ENCODE measurements at regions not wholly inside any gene's neighbourhood (a gene's known extent, or its start where the extent isn't known, plus 50 kb on each side); places are given as distances from the start of the nearest gene placed in this dataset.

- no peaks in the 10 kb centered on the region for H3K36me3 ChIP-seq (ENCODE audit: control insufficient read depth, insufficient read depth, low read length)
- no peak for DNase-seq
- no peaks in the 10 kb centered on the region for H3K27me3 ChIP-seq (ENCODE audit: control insufficient read depth, insufficient read depth, low read length)
- no CpG with 5 or more reads among the region's 3 CpGs for WGBS (ENCODE audit: insufficient coverage)
- no peaks in the 10 kb centered on the region for H3K4me1 ChIP-seq (ENCODE audit: control insufficient read depth, insufficient read depth, low read length)
- no peaks in the 10 kb centered on the region for H3K9me3 ChIP-seq (replicated peaks; ENCODE audit: control insufficient read depth, low read depth, low read length)
- H3K27ac ChIP-seq (ENCODE audit: low read length): no peak overlapping the region
- H3K4me3 ChIP-seq (ENCODE audit: low read length): no peak overlapping the region
These were observed 250.3 kb upstream of the SEMA6A start for GRCh38 chr5:116824751-116825438.

- DNase-seq: no peak
- Histone ChIP-seq H3K36me3 (ENCODE audit: control insufficient read depth, insufficient read depth, low read length) (no peaks in the 10 kb centered on the region), H3K4me3 (ENCODE audit: low read length) (no peak overlapping the region), H3K4me1 (ENCODE audit: control insufficient read depth, insufficient read depth, low read length) (no peaks in the 10 kb centered on the region), H3K9me3 (replicated peaks; ENCODE audit: control insufficient read depth, low read depth, low read length) (no peaks in the 10 kb centered on the region), H3K27ac (ENCODE audit: low read length) (no peak overlapping the region), H3K27me3 (ENCODE audit: control insufficient read depth, insufficient read depth, low read length) (no peaks in the 10 kb centered on the region)
- no CpG with 5 or more reads among the region's 10 CpGs for WGBS (ENCODE audit: insufficient coverage)
These were observed 240.2 kb upstream of the SEMA6A start for GRCh38 chr5:116814626-116815385.

GRCh38 chr5:116813906-116814305, 239.3 kb upstream of the SEMA6A start:
- no peak overlapping the region for H3K27ac ChIP-seq (ENCODE audit: low read length)
- WGBS (ENCODE audit: insufficient coverage): no CpG with 5 or more reads among the region's 2 CpGs
- no peaks in the 10 kb centered on the region for H3K27me3 ChIP-seq (ENCODE audit: control insufficient read depth, insufficient read depth, low read length)
- no peaks in the 10 kb centered on the region for H3K9me3 ChIP-seq (replicated peaks; ENCODE audit: control insufficient read depth, low read depth, low read length)
- H3K36me3 ChIP-seq (ENCODE audit: control insufficient read depth, insufficient read depth, low read length): no peaks in the 10 kb centered on the region
- DNase-seq: no peak
- no peak overlapping the region for H3K4me3 ChIP-seq (ENCODE audit: low read length)
- H3K4me1 ChIP-seq (ENCODE audit: control insufficient read depth, insufficient read depth, low read length): no peaks in the 10 kb centered on the region

- no peak overlapping the region for H3K4me3 ChIP-seq (ENCODE audit: low read length)
- H3K27me3 ChIP-seq (ENCODE audit: control insufficient read depth, insufficient read depth, low read length): no peaks in the 10 kb centered on the region
- DNase-seq: no peak
- no peaks in the 10 kb centered on the region for H3K4me1 ChIP-seq (ENCODE audit: control insufficient read depth, insufficient read depth, low read length)
- H3K9me3 ChIP-seq (replicated peaks; ENCODE audit: control insufficient read depth, low read depth, low read length): no peaks in the 10 kb centered on the region
- WGBS (ENCODE audit: insufficient coverage): 80% methylated on average over 1 of the region's 2 CpGs
- H3K27ac ChIP-seq (ENCODE audit: low read length): no peak overlapping the region
- no peaks in the 10 kb centered on the region for H3K36me3 ChIP-seq (ENCODE audit: control insufficient read depth, insufficient read depth, low read length)
These were observed 238.7 kb upstream of the SEMA6A start for GRCh38 chr5:116813356-116813755.

- no peak for DNase-seq
- no CpG with 5 or more reads among the region's 2 CpGs for WGBS (ENCODE audit: insufficient coverage)
- Histone ChIP-seq H3K27me3 (ENCODE audit: control insufficient read depth, insufficient read depth, low read length) (no peaks in the 10 kb centered on the region), H3K4me1 (ENCODE audit: control insufficient read depth, insufficient read depth, low read length) (peaks cover 3% of the 10 kb centered on the region), H3K4me3 (ENCODE audit: low read length) (no peak overlapping the region), H3K27ac (ENCODE audit: low read length) (no peak overlapping the region), H3K9me3 (replicated peaks; ENCODE audit: control insufficient read depth, low read depth, low read length) (no peaks in the 10 kb centered on the region), H3K36me3 (ENCODE audit: control insufficient read depth, insufficient read depth, low read length) (no peaks in the 10 kb centered on the region)
These were observed 236.3 kb upstream of the SEMA6A start for GRCh38 chr5:116810951-116811350.

- WGBS (ENCODE audit: insufficient coverage): 64% methylated on average over 3 of the region's 3 CpGs
- peak; percentile 64 for DNase-seq
- Histone ChIP-seq H3K36me3 (ENCODE audit: control insufficient read depth, insufficient read depth, low read length) (no peaks in the 10 kb centered on the region), H3K27ac (ENCODE audit: low read length) (no peak overlapping the region), H3K4me3 (ENCODE audit: low read length) (no peak overlapping the region), H3K27me3 (ENCODE audit: control insufficient read depth, insufficient read depth, low read length) (no peaks in the 10 kb centered on the region), H3K9me3 (replicated peaks; ENCODE audit: control insufficient read depth, low read depth, low read length) (no peaks in the 10 kb centered on the region), H3K4me1 (ENCODE audit: control insufficient read depth, insufficient read depth, low read length) (peaks cover 3% of the 10 kb centered on the region)
These were observed 232.2 kb upstream of the SEMA6A start for GRCh38 chr5:116806836-116807235.

GRCh38 chr5:116799401-116799800, 224.8 kb upstream of the SEMA6A start:
- no CpG with 5 or more reads among the region's 3 CpGs for WGBS (ENCODE audit: insufficient coverage)
- Histone ChIP-seq H3K27ac (ENCODE audit: low read length) (no peak overlapping the region), H3K27me3 (ENCODE audit: control insufficient read depth, insufficient read depth, low read length) (no peaks in the 10 kb centered on the region), H3K9me3 (replicated peaks; ENCODE audit: control insufficient read depth, low read depth, low read length) (no peaks in the 10 kb centered on the region), H3K4me1 (ENCODE audit: control insufficient read depth, insufficient read depth, low read length) (no peaks in the 10 kb centered on the region), H3K36me3 (ENCODE audit: control insufficient read depth, insufficient read depth, low read length) (no peaks in the 10 kb centered on the region), H3K4me3 (ENCODE audit: low read length) (no peak overlapping the region)
- no peak for DNase-seq

GRCh38 chr5:116795189-116795588, 220.6 kb upstream of the SEMA6A start:
- no peak for DNase-seq
- no peak overlapping the region for H3K4me3 ChIP-seq (ENCODE audit: low read length)
- H3K27me3 ChIP-seq (ENCODE audit: control insufficient read depth, insufficient read depth, low read length): no peaks in the 10 kb centered on the region
- no peaks in the 10 kb centered on the region for H3K4me1 ChIP-seq (ENCODE audit: control insufficient read depth, insufficient read depth, low read length)
- H3K27ac ChIP-seq (ENCODE audit: low read length): no peak overlapping the region
- no CpG with 5 or more reads among the region's 2 CpGs for WGBS (ENCODE audit: insufficient coverage)
- no peaks in the 10 kb centered on the region for H3K36me3 ChIP-seq (ENCODE audit: control insufficient read depth, insufficient read depth, low read length)
- no peaks in the 10 kb centered on the region for H3K9me3 ChIP-seq (replicated peaks; ENCODE audit: control insufficient read depth, low read depth, low read length)

GRCh38 chr5:116789522-116789921, 214.9 kb upstream of the SEMA6A start:
- Histone ChIP-seq H3K36me3 (ENCODE audit: control insufficient read depth, insufficient read depth, low read length) (no peaks in the 10 kb centered on the region), H3K27ac (ENCODE audit: low read length) (no peak overlapping the region), H3K27me3 (ENCODE audit: control insufficient read depth, insufficient read depth, low read length) (no peaks in the 10 kb centered on the region), H3K9me3 (replicated peaks; ENCODE audit: control insufficient read depth, low read depth, low read length) (peaks cover 2% of the 10 kb centered on the region), H3K4me3 (ENCODE audit: low read length) (no peak overlapping the region), H3K4me1 (ENCODE audit: control insufficient read depth, insufficient read depth, low read length) (peaks cover 3% of the 10 kb centered on the region)
- no peak for DNase-seq
- no CpG with 5 or more reads among the region's 1 CpG for WGBS (ENCODE audit: insufficient coverage)

- Histone ChIP-seq H3K27ac (ENCODE audit: low read length) (no peak overlapping the region), H3K4me3 (ENCODE audit: low read length) (no peak overlapping the region), H3K9me3 (replicated peaks; ENCODE audit: control insufficient read depth, low read depth, low read length) (peaks cover 2% of the 10 kb centered on the region), H3K36me3 (ENCODE audit: control insufficient read depth, insufficient read depth, low read length) (no peaks in the 10 kb centered on the region), H3K4me1 (ENCODE audit: control insufficient read depth, insufficient read depth, low read length) (peaks cover 3% of the 10 kb centered on the region), H3K27me3 (ENCODE audit: control insufficient read depth, insufficient read depth, low read length) (no peaks in the 10 kb centered on the region)
- WGBS (ENCODE audit: insufficient coverage): 80% methylated on average over 1 of the region's 4 CpGs
- peak; percentile 57 for DNase-seq
These were observed 214.3 kb upstream of the SEMA6A start for GRCh38 chr5:116788851-116789403.

All from muscle of leg (tissue), 3 donors.